HEK293T (cell line): ENCODE measurements at regions not wholly inside any gene's neighbourhood (a gene's known extent, or its start where the extent isn't known, plus 50 kb on each side); places are given as distances from the start of the nearest gene placed in this dataset.

ENCODE experiments used
- ARNT ChIP-seq: fragments of 450-650 bp; IDR thresholded peaks from 2 replicates; pipeline ENCODE4 v1.6.1; 2017; ENCODE audit warnings: mild to moderate bottlenecking
- BHLHE40 ChIP-seq: fragments of 450-650 bp; IDR thresholded peaks from 2 replicates; pipeline ENCODE4 v1.6.1; 2016; ENCODE audit warnings: mild to moderate bottlenecking, moderate library complexity, borderline replicate concordance
- ELF4 ChIP-seq: fragments of 450-650 bp; IDR thresholded peaks from 2 replicates; pipeline ENCODE4 v1.6.1; 2017; ENCODE audit warnings: antibody characterized with exemption
- FOXA1 ChIP-seq: fragments of 450-650 bp; IDR thresholded peaks from 2 replicates; pipeline ENCODE4 v1.6.1; 2016; ENCODE audit warnings: mild to moderate bottlenecking
- FOXK2 ChIP-seq: fragments of 450-650 bp; IDR thresholded peaks from 2 replicates; pipeline ENCODE4 v1.6.1; 2016; ENCODE audit warnings: mild to moderate bottlenecking
- FOXM1 ChIP-seq: fragments of 450-650 bp; IDR thresholded peaks from 2 replicates; pipeline ENCODE4 v1.6.1; 2017; ENCODE audit warnings: mild to moderate bottlenecking, borderline replicate concordance
- HDGF ChIP-seq: fragments of 450-650 bp; IDR thresholded peaks from 2 replicates; pipeline ENCODE4 v1.6.1; 2017; ENCODE audit warnings: antibody characterized with exemption, borderline replicate concordance
- L3MBTL2 ChIP-seq: fragments of 450-650 bp; conservative IDR thresholded peaks from 2 replicates; pipeline ENCODE4 v1.6.1; 2016; ENCODE audit warnings: mild to moderate bottlenecking
- SP1 ChIP-seq: fragments of 450-650 bp; IDR thresholded peaks from 2 replicates; pipeline ENCODE4 v1.6.1; 2017
- SUZ12 ChIP-seq: fragments of 450-650 bp; IDR thresholded peaks from 2 replicates; pipeline ENCODE4 v1.6.1; 2016; ENCODE audit warnings: mild to moderate bottlenecking
- TARDBP ChIP-seq: fragments of 450-650 bp; IDR thresholded peaks from 2 replicates; pipeline ENCODE4 v1.6.1; 2016
- ZNF384 ChIP-seq: fragments of 450-650 bp; IDR thresholded peaks from 2 replicates; pipeline ENCODE4 v1.6.1; 2016
- TF ChIP-seq, protein P1 (sequence below): fragments of 450-650 bp; IDR thresholded peaks from 2 replicates; pipeline ENCODE4 v1.6.1; 2016

DNA sequence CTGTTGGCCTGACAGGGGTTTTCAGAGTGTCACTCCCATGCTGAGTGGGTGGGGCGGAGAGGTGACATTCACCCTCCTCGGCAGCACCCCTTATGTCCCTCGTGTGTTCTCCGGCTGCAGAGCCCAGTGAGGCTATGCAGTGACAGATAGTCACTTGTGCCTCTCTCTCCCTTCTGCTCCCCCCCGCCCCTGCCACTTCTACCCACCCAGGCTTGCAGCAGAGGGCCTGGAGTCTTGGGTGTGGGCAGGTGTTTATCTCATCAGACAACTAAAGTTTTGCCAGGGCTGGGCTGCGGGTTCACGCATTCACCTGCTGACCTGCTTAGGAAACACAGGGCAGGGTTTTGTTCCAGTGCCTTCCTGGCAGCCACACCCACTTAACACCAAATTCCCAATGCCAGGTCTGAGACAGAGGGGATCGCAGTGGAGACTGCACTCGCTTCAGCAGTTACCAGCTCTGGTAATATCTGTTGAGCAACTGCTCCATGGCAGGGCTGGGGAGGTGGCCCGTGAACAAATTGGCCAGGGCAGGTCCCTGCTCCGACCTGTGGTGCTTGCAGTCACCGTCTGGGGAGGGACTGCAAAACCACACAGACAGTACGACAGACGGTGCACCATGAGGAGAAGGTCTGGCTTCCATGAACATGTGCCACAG is 50.5 kb upstream of the ADA2 start:
- no peak for TF ChIP-seq SUZ12
- no peak for TF ChIP-seq FOXM1
- TF ChIP-seq FOXA1: no peak
- no peak for TF ChIP-seq ZNF384
- no peak for TF ChIP-seq SP1
- TF ChIP-seq HDGF: no peak
- TF ChIP-seq ARNT: no peak
- no peak for TF ChIP-seq TARDBP
- no peak for TF ChIP-seq FOXK2
- no peak for TF ChIP-seq ELF4
- TF ChIP-seq, protein P1, sequence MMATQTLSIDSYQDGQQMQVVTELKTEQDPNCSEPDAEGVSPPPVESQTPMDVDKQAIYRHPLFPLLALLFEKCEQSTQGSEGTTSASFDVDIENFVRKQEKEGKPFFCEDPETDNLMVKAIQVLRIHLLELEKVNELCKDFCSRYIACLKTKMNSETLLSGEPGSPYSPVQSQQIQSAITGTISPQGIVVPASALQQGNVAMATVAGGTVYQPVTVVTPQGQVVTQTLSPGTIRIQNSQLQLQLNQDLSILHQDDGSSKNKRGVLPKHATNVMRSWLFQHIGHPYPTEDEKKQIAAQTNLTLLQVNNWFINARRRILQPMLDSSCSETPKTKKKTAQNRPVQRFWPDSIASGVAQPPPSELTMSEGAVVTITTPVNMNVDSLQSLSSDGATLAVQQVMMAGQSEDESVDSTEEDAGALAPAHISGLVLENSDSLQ: no peak
- no peak for TF ChIP-seq BHLHE40
- no peak for TF ChIP-seq L3MBTL2
